HepG2 (cell line): ENCODE measurements at regions not wholly inside any gene's neighbourhood (a gene's known extent, or its start where the extent isn't known, plus 50 kb on each side); places are given as distances from the start of the nearest gene placed in this dataset.

Source experiments
- CCAR2 ChIP-seq: fragments of 200-400 bp; formaldehyde crosslinking; optimal IDR thresholded peaks from 2 replicates; pipeline ENCODE3; 2018; ENCODE audit warnings: low read depth, mild to moderate bottlenecking, low read length, moderate library complexity
- GMEB2 ChIP-seq: IDR thresholded peaks from 2 replicates; pipeline ENCODE4 v1.6.1; 2016; ENCODE audit warnings: missing biosample characterization, missing genetic modification reagents, low read depth
- KDM5A ChIP-seq: fragments of 200-600 bp; sonication (generic); IDR thresholded peaks from 2 replicates; pipeline ENCODE4 v1.7.0; 2018; ENCODE audit warnings: antibody characterized with exemption, mild to moderate bottlenecking, low read length, borderline replicate concordance
- NCOA2 ChIP-seq: sonication (generic); formaldehyde crosslinking; IDR thresholded peaks from 2 replicates; pipeline ENCODE4 v1.8.0; 2022; ENCODE audit warnings: inconsistent platforms
- SIN3B ChIP-seq: fragments of 150-350 bp; IDR thresholded peaks from 2 replicates; pipeline ENCODE4 v1.6.1; 2014; ENCODE audit warnings: low read length
- SIX4 ChIP-seq: sonication (generic); formaldehyde crosslinking; IDR thresholded peaks from 2 replicates; pipeline ENCODE4 v1.4.0; 2020; ENCODE audit warnings: missing genetic modification reagents
- ZBTB10 ChIP-seq: sonication (generic); formaldehyde crosslinking; IDR thresholded peaks from 2 replicates; pipeline ENCODE4 v1.4.0; 2020; ENCODE audit warnings: missing genetic modification reagents, borderline replicate concordance
- ZNF704 ChIP-seq: sonication (generic); formaldehyde crosslinking; IDR thresholded peaks from 2 replicates; pipeline ENCODE4 v1.8.1; 2023; ENCODE audit warnings: mild to moderate bottlenecking, inconsistent platforms, moderate library complexity, missing genetic modification reagents, borderline replicate concordance
- TF ChIP-seq, protein P1 (sequence below): sonication (generic); formaldehyde crosslinking; IDR thresholded peaks from 2 replicates; pipeline ENCODE4 v1.5.0; 2020; ENCODE audit warnings: mild to moderate bottlenecking, missing genetic modification reagents, moderate library complexity
- TF ChIP-seq, protein P2 (sequence below): sonication (generic); formaldehyde crosslinking; IDR thresholded peaks from 2 replicates; pipeline ENCODE4 v1.5.0; 2020; ENCODE audit warnings: missing genetic modification reagents, mild to moderate bottlenecking, borderline replicate concordance

DNA sequence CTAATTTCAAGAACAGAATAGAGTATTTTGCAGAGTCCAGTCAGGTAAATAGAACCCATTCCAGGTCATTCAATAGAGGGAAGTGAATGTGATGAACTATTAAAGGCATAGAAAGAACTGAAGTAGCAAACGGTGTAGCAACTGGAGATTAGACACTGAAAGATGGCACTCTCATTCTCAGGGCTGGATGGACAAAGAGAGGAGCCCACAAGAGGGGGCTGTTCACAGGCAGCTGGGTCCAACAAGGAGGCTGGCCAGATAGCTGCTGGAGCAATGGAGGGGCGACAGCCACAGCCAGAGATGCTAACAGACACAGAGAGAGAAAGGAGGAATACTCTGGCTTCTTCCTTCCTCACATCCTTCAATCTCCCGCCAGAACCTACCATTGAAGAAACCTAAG is 93.1 kb upstream of the SMARCA2 start:
- TF ChIP-seq, protein P1, sequence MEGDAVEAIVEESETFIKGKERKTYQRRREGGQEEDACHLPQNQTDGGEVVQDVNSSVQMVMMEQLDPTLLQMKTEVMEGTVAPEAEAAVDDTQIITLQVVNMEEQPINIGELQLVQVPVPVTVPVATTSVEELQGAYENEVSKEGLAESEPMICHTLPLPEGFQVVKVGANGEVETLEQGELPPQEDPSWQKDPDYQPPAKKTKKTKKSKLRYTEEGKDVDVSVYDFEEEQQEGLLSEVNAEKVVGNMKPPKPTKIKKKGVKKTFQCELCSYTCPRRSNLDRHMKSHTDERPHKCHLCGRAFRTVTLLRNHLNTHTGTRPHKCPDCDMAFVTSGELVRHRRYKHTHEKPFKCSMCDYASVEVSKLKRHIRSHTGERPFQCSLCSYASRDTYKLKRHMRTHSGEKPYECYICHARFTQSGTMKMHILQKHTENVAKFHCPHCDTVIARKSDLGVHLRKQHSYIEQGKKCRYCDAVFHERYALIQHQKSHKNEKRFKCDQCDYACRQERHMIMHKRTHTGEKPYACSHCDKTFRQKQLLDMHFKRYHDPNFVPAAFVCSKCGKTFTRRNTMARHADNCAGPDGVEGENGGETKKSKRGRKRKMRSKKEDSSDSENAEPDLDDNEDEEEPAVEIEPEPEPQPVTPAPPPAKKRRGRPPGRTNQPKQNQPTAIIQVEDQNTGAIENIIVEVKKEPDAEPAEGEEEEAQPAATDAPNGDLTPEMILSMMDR (CRISPR knock-in tag) = peak; percentile 26
- TF ChIP-seq NCOA2 (CRISPR knock-in tag) (no peak), GMEB2 (CRISPR knock-in tag) (no peak), SIN3B (no peak), SIX4 (no peak), KDM5A (no peak), ZNF704 (CRISPR knock-in tag) (no peak), ZBTB10 (CRISPR knock-in tag) (no peak), CCAR2 (no peak)
- TF ChIP-seq, protein P2, sequence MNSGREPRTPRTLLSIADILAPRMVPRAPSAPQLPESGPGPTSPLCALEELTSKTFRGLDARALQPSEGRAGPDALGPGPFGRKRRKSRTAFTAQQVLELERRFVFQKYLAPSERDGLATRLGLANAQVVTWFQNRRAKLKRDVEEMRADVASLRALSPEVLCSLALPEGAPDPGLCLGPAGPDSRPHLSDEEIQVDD (CRISPR knock-in tag) = no peak
